ENCODE measurements at regions not wholly inside any gene's neighbourhood (a gene's known extent, or its start where the extent isn't known, plus 50 kb on each side); places are given as distances from the start of the nearest gene placed in this dataset.

DNA sequence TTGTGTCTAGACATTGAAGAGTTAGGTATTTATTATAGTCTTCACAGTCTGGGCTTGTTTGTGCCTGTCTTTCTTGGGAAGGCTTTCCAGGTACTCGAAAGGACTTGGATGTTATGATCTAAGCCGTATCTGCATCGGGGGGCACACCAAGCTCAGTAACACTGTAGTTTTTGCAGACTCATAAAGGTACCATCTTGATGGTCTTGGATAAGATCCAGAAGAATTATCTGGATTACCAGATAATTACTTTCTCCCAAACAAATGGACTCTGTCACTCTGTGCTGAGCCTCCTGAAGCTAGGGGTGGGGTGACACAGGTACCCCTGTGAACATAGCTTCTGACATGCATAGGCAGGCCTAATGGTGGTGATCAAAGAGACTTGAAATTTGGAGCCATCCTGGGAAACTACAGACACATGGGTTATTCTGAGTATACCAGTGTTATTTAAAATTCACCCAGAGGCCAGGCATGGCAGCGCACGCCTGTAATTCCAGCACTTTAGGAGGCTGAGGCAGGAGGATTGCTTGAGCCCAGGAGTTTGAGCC is 238.6 kb upstream of the TPM1 start:
- Histone ChIP-seq H3K36me3 (replicated peaks; ENCODE audit: insufficient read depth, low read length) (no peaks in the 10 kb centered on the region), H3K27me3 (replicated peaks; ENCODE audit: insufficient read depth, low read length) (no peaks in the 10 kb centered on the region), H3K9me2 (replicated peaks; ENCODE audit: insufficient read depth, low read length) (no peaks in the 10 kb centered on the region), H3K9ac (ENCODE audit: low read length) (no peak overlapping the region), H3K4me1 (ENCODE audit: low read length) (no peaks in the 10 kb centered on the region), H3K4me2 (ENCODE audit: low read depth, low read length) (no peak overlapping the region), H3F3A (ENCODE audit: insufficient read depth, low read length) (no peaks in the 10 kb centered on the region), H4K20me1 (ENCODE audit: insufficient read depth, low read length) (no peaks in the 10 kb centered on the region), H3K27ac (ENCODE audit: low read length) (no peak overlapping the region), H3K4me3 (ENCODE audit: low read length) (no peak overlapping the region), H3K9me3 (replicated peaks; ENCODE audit: insufficient read depth, low read length) (no peaks in the 10 kb centered on the region), H3K79me2 (ENCODE audit: low read length) (no peaks in the 10 kb centered on the region), H2AFZ (ENCODE audit: low read length) (no peak overlapping the region)
- TF ChIP-seq, protein P1, sequence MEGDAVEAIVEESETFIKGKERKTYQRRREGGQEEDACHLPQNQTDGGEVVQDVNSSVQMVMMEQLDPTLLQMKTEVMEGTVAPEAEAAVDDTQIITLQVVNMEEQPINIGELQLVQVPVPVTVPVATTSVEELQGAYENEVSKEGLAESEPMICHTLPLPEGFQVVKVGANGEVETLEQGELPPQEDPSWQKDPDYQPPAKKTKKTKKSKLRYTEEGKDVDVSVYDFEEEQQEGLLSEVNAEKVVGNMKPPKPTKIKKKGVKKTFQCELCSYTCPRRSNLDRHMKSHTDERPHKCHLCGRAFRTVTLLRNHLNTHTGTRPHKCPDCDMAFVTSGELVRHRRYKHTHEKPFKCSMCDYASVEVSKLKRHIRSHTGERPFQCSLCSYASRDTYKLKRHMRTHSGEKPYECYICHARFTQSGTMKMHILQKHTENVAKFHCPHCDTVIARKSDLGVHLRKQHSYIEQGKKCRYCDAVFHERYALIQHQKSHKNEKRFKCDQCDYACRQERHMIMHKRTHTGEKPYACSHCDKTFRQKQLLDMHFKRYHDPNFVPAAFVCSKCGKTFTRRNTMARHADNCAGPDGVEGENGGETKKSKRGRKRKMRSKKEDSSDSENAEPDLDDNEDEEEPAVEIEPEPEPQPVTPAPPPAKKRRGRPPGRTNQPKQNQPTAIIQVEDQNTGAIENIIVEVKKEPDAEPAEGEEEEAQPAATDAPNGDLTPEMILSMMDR (IDR thresholded peaks at IDR 0.05; ENCODE audit: low read length): no peak
- no peak for TF ChIP-seq EZH2 (optimal IDR thresholded peaks at IDR 0.05; ENCODE audit: low read depth, low read length)
- TF ChIP-seq EZH2phosphoT487 (IDR thresholded peaks at IDR 0.05; ENCODE audit: low read length): no peak
- no peak for DNase-seq

DNA sequence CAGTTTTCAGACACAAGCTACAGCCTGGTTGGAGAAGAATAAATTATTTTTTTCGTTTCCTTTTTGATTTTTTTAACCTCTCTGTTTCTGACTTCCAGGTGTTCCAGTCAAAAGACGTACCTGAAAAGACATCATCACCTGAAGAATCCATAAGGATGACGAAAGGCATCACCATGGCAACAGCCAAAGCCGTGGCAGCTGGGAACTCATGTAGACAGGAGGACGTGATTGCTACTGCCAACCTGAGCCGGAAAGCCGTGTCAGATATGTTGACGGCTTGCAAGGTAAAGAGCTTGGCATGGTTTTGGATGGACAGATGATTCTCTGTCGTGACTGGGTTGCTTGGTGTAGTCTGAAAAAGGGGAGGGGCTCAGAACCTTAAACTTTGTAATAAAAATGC is 237.0 kb upstream of the TPM1 start:
- Histone ChIP-seq H3K27me3 (replicated peaks; ENCODE audit: insufficient read depth, low read length) (no peaks in the 10 kb centered on the region), H3K9me2 (replicated peaks; ENCODE audit: insufficient read depth, low read length) (no peaks in the 10 kb centered on the region)

DNA sequence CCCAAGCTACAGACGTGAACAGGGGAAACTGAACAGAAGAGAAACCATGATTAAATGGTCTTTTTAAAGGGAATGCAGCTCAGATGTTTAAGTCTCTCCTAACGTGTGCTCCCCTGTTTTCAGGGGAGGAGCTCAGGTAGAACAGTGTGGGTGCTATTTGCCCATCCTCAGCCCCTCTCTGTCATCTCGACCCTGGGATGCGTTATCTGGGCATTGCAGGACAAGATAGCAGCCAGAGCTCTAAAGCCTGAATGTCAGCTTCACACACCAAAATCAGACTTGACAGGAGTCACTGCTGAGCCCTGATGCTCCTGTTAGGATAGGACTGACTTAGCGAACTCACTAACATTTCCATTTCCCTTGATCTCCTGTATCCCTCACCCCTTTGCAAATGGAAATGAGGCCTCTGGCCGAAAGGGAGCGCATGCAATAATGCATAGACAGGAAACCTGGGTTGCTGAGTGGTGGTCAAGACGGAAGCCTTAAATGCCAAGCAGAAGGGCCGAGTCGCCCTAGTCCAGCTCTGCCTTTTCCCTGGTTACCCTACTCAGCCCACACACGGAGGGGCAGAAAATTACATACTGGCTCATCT is 234.9 kb upstream of the TPM1 start:
- Histone ChIP-seq H3K27ac (ENCODE audit: low read length) (no peak overlapping the region), H3K4me1 (ENCODE audit: low read length) (no peaks in the 10 kb centered on the region), H3K36me3 (replicated peaks; ENCODE audit: insufficient read depth, low read length) (no peaks in the 10 kb centered on the region), H3K27me3 (replicated peaks; ENCODE audit: insufficient read depth, low read length) (no peaks in the 10 kb centered on the region), H4K20me1 (ENCODE audit: insufficient read depth, low read length) (no peaks in the 10 kb centered on the region), H3K4me3 (ENCODE audit: low read length) (no peak overlapping the region), H3K4me2 (ENCODE audit: low read depth, low read length) (no peak overlapping the region), H3K79me2 (ENCODE audit: low read length) (no peaks in the 10 kb centered on the region), H3K9me2 (replicated peaks; ENCODE audit: insufficient read depth, low read length) (no peaks in the 10 kb centered on the region), H3F3A (ENCODE audit: insufficient read depth, low read length) (no peaks in the 10 kb centered on the region), H3K9ac (ENCODE audit: low read length) (no peak overlapping the region), H2AFZ (ENCODE audit: low read length) (no peak overlapping the region), H3K9me3 (replicated peaks; ENCODE audit: insufficient read depth, low read length) (no peaks in the 10 kb centered on the region)
- DNase-seq: no peak
- TF ChIP-seq, protein P1 (IDR thresholded peaks at IDR 0.05; ENCODE audit: low read length): no peak
- TF ChIP-seq EZH2 (optimal IDR thresholded peaks at IDR 0.05; ENCODE audit: low read depth, low read length) (no peak), EZH2phosphoT487 (IDR thresholded peaks at IDR 0.05; ENCODE audit: low read length) (no peak)

More for the DNA sequence above, 237.0 kb upstream of the TPM1 start:
- H3K9me3 ChIP-seq (replicated peaks; ENCODE audit: insufficient read depth, low read length): no peaks in the 10 kb centered on the region
- no peak overlapping the region for H2AFZ ChIP-seq (ENCODE audit: low read length)
- H3K9ac ChIP-seq (ENCODE audit: low read length): no peak overlapping the region
- no peak for DNase-seq
- H3K79me2 ChIP-seq (ENCODE audit: low read length): no peaks in the 10 kb centered on the region
- no peaks in the 10 kb centered on the region for H3K36me3 ChIP-seq (replicated peaks; ENCODE audit: insufficient read depth, low read length)
- H3F3A ChIP-seq (ENCODE audit: insufficient read depth, low read length): no peaks in the 10 kb centered on the region
- no peaks in the 10 kb centered on the region for H4K20me1 ChIP-seq (ENCODE audit: insufficient read depth, low read length)
- no peak overlapping the region for H3K4me2 ChIP-seq (ENCODE audit: low read depth, low read length)
- TF ChIP-seq EZH2phosphoT487 (IDR thresholded peaks at IDR 0.05; ENCODE audit: low read length) (no peak), EZH2 (optimal IDR thresholded peaks at IDR 0.05; ENCODE audit: low read depth, low read length) (no peak)
- TF ChIP-seq, protein P1 (IDR thresholded peaks at IDR 0.05; ENCODE audit: low read length): no peak
- no peaks in the 10 kb centered on the region for H3K4me1 ChIP-seq (ENCODE audit: low read length)
- H3K4me3 ChIP-seq (ENCODE audit: low read length): no peak overlapping the region
- no peak overlapping the region for H3K27ac ChIP-seq (ENCODE audit: low read length)

Measured in MM.1S (cell line).